Gastrocnemius medialis (tissue), 4 donors: ENCODE measurements at regions not wholly inside any gene's neighbourhood (a gene's known extent, or its start where the extent isn't known, plus 50 kb on each side); places are given as distances from the start of the nearest gene placed in this dataset.

Experiments
- ATAC-seq, 2 donors: fragments of 150-250 bp; one replicate each; pipeline ENCODE4 v1.9.1; 2016
- DNase-seq, 2 donors: peaks; one replicate each; pipeline ENCODE4 v3.0.0-alpha.2; 2019
- H3K27ac ChIP-seq, 4 donors: fragments of 200-600 bp; sonication (generic); 1 replicate in 1 of 4; 2 replicates in 3 of 4; pipeline ENCODE4 v1.5.1; 2016 to 2018; ENCODE audit warnings: mild to moderate bottlenecking in 2 of 4, moderate library complexity in 1 of 4
- H3K27me3 ChIP-seq, 3 donors: fragments of 200-600 bp; sonication (generic) in 2 of 3; 1 replicate in 1 of 3; 2 replicates in 2 of 3; pipeline versions ENCODE4 v1.5.1 to v1.6.0; 2016 to 2019; ENCODE audit warnings: mild to moderate bottlenecking in 1 of 3, moderate library complexity in 1 of 3
- H3K36me3 ChIP-seq, 2 donors: fragments of 200-600 bp; sonication (generic) in 1 of 2; one replicate each; pipeline ENCODE4 v1.5.1; 2017 to 2018
- H3K4me1 ChIP-seq, 2 donors: fragments of 200-600 bp; sonication (generic) in 1 of 2; one replicate each; pipeline ENCODE4 v1.5.1; 2016 to 2017; ENCODE audit warnings: mild to moderate bottlenecking in 2 of 2
- H3K4me3 ChIP-seq, 4 donors: fragments of 200-600 bp; sonication (generic) in 3 of 4; 1 replicate in 1 of 4; 2 replicates in 3 of 4; pipeline ENCODE4 v1.5.1; 2016 to 2019; ENCODE audit warnings: mild to moderate bottlenecking in 2 of 4
- H3K9me3 ChIP-seq, 3 donors: fragments of 200-600 bp; sonication (generic) in 2 of 3; 1 replicate in 1 of 3; 2 replicates in 2 of 3; pipeline ENCODE4 v1.5.1; 2016 to 2019
- POLR2A ChIP-seq, 2 donors: fragments of 450-650 bp; IDR thresholded peaks; one replicate each; pipeline ENCODE4 v1.6.1; 2017; ENCODE audit warnings: antibody characterized with exemption in 2 of 2, mild to moderate bottlenecking in 2 of 2, moderate library complexity in 2 of 2
- in situ Hi-C, 4 donors: fragments of 200-750 bp; cut with MboI; loops; one replicate each; pipeline versions ENCODE4 v1.15.0 to v1.8.0; 2017; ENCODE audit warnings: low sequenced_read_pairs in 4 of 4
- intact Hi-C: fragments of 100-400 bp; cut with DNase I; formaldehyde crosslinking; loops from one replicate; pipeline ENCODE4 v1.15.1; 2023; ENCODE audit warnings: low total_unique reads
- TF ChIP-seq, protein P1 (sequence below), 5 experiments: fragments of 450-650 bp in 3 of 5; fragments of 200-600 bp in 2 of 5; sonication (generic) in 2 of 5; IDR thresholded peaks in 4 of 5; conservative IDR thresholded peaks in 1 of 5; 1 replicate in 4 of 5; 2 replicates in 1 of 5; pipeline ENCODE4 v1.5.1; 2016 to 2019; ENCODE audit warnings: antibody characterized with exemption in 5 of 5, mild to moderate bottlenecking in 3 of 5, moderate library complexity in 3 of 5

DNA sequence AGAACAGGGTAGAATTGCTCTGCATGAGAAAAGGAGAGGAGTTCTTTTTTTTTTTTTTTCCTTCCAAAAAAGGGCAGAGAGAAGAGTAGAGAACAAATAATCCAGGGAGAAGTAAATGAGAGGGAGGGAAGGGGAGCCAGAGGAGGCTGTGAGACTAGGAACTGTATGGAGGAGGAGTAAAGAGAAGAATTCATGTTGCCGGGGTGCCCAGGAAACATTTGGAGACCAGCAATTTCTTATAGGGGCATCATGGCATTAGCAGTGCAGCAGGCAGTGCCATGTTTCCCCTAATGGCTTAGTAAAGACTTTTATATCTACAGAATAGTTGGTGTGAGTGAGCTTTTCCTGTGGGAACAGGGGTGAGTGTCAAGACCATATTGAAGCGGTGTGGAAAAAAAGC is 86.4 kb upstream of the SESTD1 start:
- in situ Hi-C loops, result no loop called here
- Histone ChIP-seq H3K27me3 (no peaks in the 10 kb centered on the region), H3K4me1 (peaks cover 0 to 12% of the 10 kb centered on the region in 2 donors), H3K4me3 (no peak overlapping the region), H3K27ac (no peak overlapping the region), H3K9me3 (no peaks in the 10 kb centered on the region), H3K36me3 (no peaks in the 10 kb centered on the region)
- ATAC-seq (no peak), DNase-seq (no peak)
- TF ChIP-seq, protein P1, sequence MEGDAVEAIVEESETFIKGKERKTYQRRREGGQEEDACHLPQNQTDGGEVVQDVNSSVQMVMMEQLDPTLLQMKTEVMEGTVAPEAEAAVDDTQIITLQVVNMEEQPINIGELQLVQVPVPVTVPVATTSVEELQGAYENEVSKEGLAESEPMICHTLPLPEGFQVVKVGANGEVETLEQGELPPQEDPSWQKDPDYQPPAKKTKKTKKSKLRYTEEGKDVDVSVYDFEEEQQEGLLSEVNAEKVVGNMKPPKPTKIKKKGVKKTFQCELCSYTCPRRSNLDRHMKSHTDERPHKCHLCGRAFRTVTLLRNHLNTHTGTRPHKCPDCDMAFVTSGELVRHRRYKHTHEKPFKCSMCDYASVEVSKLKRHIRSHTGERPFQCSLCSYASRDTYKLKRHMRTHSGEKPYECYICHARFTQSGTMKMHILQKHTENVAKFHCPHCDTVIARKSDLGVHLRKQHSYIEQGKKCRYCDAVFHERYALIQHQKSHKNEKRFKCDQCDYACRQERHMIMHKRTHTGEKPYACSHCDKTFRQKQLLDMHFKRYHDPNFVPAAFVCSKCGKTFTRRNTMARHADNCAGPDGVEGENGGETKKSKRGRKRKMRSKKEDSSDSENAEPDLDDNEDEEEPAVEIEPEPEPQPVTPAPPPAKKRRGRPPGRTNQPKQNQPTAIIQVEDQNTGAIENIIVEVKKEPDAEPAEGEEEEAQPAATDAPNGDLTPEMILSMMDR (IDR thresholded peaks at IDR 0.05 in 4 of 5, conservative IDR thresholded peaks at IDR 0.05 in 1 of 5), result no peak
- TF ChIP-seq POLR2A (IDR thresholded peaks at IDR 0.05), result no peak
- intact Hi-C loops, result no loop called here

DNA sequence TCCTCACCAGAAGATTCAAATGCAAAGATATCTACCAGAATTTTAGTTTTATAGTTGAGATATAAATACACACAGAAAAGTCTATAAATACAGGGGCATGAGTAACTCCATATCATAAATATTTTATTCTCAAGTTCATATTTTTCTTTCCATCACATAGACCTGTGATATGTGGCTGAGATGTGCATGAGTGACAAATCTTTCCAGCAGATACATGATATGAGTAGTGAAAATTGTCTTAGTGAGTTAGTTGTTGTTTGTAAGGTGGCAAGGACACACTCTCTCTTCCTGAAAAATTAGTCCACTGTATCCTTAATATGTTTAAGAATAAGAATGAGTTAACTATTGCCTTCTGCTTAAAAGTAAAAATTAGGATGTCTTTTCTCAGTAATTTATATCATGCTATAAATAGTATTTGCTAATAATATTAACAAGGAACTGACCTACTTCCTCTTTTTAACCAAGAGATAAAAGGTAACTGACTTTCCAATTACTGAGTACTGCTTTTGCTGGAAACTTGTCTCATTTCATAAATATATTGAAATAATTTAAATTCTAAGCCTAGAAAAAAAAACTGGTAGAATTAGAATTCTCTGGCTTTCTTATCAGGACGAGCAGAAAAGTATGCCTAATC is 85.2 kb upstream of the SESTD1 start:
- H3K4me1 ChIP-seq, result peaks cover 2 to 14% of the 10 kb centered on the region in 2 donors
- no peak overlapping the region for H3K27ac ChIP-seq
- ATAC-seq (no peak), DNase-seq (no peak)
- H3K4me3 ChIP-seq, result no peak overlapping the region
- intact Hi-C loops (no loop called here), in situ Hi-C loops (loop anchor here in 2 of 4 donors (10.0 to 25.0 kb wide), 2 partner anchors 85 to 137 kb away; partner anchors contain the start of gene SESTD1 (in 1 of the 2))
- H3K27me3 ChIP-seq, result no peaks in the 10 kb centered on the region
- no peaks in the 10 kb centered on the region for H3K36me3 ChIP-seq
- no peaks in the 10 kb centered on the region for H3K9me3 ChIP-seq
- TF ChIP-seq, protein P1 (IDR thresholded peaks at IDR 0.05 in 4 of 5, conservative IDR thresholded peaks at IDR 0.05 in 1 of 5), result no peak
- TF ChIP-seq POLR2A (IDR thresholded peaks at IDR 0.05), result no peak

DNA sequence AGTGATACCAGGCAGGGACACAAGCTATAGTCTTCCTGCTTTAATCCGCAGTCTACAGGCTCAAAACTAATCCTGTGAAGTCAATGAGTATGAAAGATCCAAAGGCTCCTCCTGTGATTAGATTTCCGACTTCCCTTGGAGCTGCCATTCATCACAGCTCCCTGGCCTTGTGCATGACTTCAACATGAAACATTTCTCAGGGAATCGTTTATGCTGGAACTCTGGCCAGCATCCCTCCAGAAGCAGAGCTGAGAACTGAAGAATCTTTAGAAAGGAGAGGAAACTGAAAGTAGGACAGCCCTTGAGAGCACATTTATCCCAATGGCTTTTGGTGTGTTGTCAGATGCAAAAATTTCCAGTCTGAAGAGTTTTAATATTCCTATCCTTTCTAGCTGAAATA is 84.3 kb upstream of the SESTD1 start:
- in situ Hi-C loops (loop anchor here in 2 of 4 donors (10.0 to 25.0 kb wide), 2 partner anchors 84 to 137 kb away; partner anchors contain the start of gene SESTD1 (in 1 of the 2)), intact Hi-C loops (no loop called here)
- Histone ChIP-seq H3K9me3 (no peaks in the 10 kb centered on the region), H3K27me3 (no peaks in the 10 kb centered on the region), H3K4me3 (no peak overlapping the region), H3K27ac (no peak overlapping the region), H3K36me3 (no peaks in the 10 kb centered on the region), H3K4me1 (peaks cover 11 to 23% of the 10 kb centered on the region in 2 donors)
- TF ChIP-seq POLR2A (IDR thresholded peaks at IDR 0.05), result no peak
- TF ChIP-seq, protein P1 (IDR thresholded peaks at IDR 0.05 in 4 of 5, conservative IDR thresholded peaks at IDR 0.05 in 1 of 5), result no peak
- DNase-seq (no peak), ATAC-seq (no peak)

DNA sequence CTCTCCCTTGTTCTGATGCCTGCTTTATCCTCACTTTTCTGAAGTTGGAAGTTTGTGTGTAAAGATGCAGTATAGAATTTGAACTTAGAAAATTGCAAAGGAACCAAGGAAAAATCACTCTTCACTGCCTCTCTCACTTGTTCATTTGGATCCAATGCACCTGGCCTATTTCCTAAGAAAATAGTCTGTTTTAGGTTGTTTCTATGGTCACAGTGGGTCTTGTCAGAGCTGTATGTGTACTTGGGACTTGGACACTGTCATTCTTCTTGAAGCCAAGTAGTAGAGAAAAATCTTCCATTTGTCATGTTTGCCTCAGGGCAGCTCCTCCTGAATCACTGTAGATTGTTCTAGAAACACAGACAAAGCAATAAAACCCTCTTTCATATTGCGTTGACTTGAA is 80.3 kb upstream of the SESTD1 start:
- no peak for DNase-seq
- H3K36me3 ChIP-seq, result no peaks in the 10 kb centered on the region
- H3K27me3 ChIP-seq, result no peaks in the 10 kb centered on the region
- intact Hi-C loops (loop anchor here (5.0 kb wide), 1 partner anchor 73 kb away; no protein-coding TSS in a partner anchor), in situ Hi-C loops (loop anchor here in 2 of 4 donors (10.0 to 25.0 kb wide), 2 partner anchors 80 to 133 kb away; partner anchors contain the start of gene SESTD1 (in 1 of the 2))
- no peak for TF ChIP-seq POLR2A (IDR thresholded peaks at IDR 0.05)
- TF ChIP-seq, protein P1 (IDR thresholded peaks at IDR 0.05 in 4 of 5, conservative IDR thresholded peaks at IDR 0.05 in 1 of 5), result no peak
- peak overlapping the region; percentile 27 to 55 (median 46) for H3K27ac ChIP-seq
- no peaks in the 10 kb centered on the region for H3K9me3 ChIP-seq
- no peak for ATAC-seq
- peaks cover 12 to 21% of the 10 kb centered on the region in 2 donors for H3K4me1 ChIP-seq
- H3K4me3 ChIP-seq, result no peak overlapping the region
